AG08395 (cell line): ENCODE measurements at regions not wholly inside any gene's neighbourhood (a gene's known extent, or its start where the extent isn't known, plus 50 kb on each side); places are given as distances from the start of the nearest gene placed in this dataset.

ENCODE experiments used
- DNase-seq: peaks from one replicate; pipeline ENCODE4 v3.0.0; 2012; ENCODE audit warnings: mixed read lengths, low spot score

GRCh38 chr14:86722612-86723253 lies 1192.8 kb downstream of the FLRT2 start:
- no peak for DNase-seq

GRCh38 chr14:86714575-86714974 lies 1184.6 kb downstream of the FLRT2 start:
- no peak for DNase-seq

DNA sequence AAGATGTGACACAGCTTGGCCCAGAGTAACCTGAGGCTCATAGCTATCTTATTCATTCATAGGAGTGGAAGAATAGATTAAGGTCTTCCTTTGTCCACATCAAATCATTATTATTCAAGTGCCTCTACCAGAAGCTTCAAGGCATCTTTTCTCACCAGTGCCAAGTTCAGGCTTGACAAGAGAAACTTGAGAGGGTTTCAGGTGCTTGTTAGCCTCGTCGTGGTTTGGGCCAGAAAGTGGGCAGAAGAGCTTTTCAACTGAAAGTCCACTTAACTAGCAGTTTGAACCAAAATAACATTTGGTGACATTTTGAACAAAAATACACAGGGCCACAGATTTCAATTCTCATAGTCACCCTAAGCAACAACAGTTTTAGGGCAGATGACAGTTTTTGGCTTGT lies 1184.2 kb downstream of the FLRT2 start:
- no peak for DNase-seq

DNA sequence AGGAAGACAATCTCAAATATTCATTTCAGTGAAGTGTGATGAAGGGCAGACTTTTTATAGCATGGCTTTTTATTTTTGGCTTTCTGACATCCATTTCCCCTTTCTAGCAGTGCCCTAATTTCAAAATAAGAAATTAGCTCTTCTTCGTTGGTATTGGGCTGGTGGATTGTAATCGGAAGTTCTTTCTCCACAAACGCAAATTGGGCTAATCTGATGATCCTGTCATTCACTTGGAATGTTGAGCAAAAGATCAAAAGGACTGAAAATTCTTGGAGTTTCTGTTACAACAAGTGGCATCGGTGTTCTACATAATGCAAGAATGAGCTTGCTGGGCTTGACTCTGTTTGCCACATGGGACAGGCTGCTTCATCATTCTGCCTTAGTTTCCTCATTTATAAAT lies 1182.8 kb downstream of the FLRT2 start:
- no peak for DNase-seq

GRCh38 chr14:86712176-86712575 lies 1182.2 kb downstream of the FLRT2 start:
- DNase-seq = no peak

GRCh38 chr14:86708846-86709339 lies 1178.9 kb downstream of the FLRT2 start:
- DNase-seq = no peak

DNA sequence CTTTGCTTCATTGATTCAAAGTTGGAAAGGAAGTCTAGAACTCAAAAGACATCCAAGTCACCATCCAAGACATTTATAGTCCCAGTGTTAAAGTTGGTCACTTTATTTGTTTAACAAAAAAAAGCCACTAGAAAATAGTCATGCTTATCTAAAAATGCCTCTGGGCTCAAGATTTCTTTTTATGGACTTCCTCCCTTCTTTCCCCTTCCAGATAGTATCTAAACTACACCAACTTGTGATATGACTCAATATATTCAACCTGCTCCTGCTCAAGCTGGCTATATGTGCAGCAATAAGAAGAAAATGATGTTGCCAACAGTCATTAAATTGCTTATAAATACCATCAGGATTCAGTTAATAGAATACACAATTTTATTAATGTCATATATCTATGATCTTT lies 1177.1 kb downstream of the FLRT2 start:
- DNase-seq = no peak

GRCh38 chr14:86683561-86683960 lies 1153.6 kb downstream of the FLRT2 start:
- DNase-seq = no peak

DNA sequence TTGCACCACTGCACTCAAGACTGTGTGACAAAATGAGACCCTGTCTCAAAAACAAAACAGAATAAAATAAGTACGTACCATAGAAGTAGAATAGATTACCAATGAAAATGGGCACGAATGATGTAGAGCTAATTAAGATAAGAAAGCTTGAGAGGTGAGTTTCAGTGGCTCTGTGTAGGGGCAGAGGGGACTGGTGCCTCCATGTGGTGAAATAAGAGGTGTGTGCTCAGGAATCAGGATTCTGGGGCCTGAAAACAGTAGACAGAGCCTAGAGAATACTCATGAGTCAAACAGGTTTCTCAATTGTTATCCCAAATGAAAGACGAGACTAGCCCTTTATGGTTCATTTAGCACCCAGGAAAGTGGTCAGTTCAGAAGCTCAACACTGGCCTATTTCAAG lies 1145.1 kb downstream of the FLRT2 start:
- no peak for DNase-seq

DNA sequence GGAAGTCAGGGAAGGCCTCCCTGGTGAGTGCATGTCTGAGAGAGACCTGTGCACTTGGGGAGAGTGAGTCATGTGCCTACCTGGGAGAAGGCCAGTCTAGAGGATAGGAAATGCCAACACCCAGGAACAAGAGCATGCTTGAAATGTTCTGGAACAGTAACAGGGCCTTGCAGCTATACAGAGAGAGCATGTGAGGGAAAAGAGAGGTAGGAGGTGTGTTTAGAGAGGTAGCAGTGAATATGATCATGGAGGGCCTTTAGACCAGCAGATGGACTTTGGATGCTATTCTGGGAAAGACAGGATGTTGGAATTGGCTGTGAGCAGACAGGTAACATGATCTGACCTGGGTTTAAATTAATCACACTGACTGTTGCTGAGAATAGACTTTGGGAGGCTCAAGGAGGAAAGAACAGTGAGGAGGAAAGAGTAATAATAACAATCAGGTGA lies 1143.6 kb downstream of the FLRT2 start:
- DNase-seq = no peak

- DNase-seq = no peak
Measured at GRCh38 chr14:86672080-86672479, 1142.1 kb downstream of the FLRT2 start.

DNA sequence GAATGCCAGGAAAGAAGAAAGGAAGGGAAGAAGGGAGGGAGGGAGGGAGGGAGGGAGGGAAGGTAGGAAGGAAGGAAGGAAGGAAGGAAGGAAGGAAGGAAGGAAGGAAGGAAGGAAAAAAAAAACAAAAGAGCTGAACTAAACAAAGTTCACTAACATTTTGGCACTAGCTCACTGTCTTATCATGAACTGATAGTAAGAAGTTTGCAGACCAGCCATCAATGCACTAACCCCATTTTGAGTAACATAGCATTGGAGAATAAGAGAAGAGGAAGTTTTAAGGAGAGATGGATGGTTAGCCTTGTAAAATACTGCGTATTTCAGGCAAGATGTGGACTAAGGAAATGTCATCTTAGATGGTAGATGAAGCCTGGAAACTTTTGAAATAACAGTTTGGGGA lies 1136.0 kb downstream of the FLRT2 start:
- no peak for DNase-seq

- DNase-seq = no peak
Measured at GRCh38 chr14:86662334-86662733, 1132.4 kb downstream of the FLRT2 start.

DNA sequence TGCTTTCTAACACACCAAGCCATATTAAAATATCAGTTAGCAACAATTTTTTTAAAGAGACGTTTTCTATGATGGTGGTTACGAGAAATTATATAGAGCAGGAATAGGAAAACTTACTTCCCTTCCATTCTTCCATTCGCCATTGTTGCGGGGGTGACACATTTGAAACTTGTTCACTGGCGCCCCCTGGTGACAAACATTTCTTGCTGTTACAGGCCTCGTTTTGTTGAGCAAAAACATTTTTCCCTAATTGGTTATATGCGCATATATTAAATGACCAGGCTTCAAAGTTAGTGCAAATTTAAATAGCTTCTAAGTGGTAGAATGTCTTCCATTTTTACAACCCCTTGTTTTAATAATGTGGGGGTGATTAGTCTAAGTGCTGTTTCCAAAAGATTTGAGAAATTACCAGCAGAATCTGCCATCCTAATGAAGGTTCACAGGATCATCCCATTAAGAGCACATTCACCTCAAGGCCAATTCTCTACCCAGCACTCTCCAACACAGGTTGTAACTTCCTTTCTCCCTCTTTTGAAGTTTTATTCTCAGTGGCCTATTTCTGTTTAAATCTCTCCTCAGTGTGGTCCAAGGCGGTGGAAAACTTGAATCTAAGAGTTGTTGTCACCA lies 1124.7 kb downstream of the FLRT2 start:
- DNase-seq = no peak

DNA sequence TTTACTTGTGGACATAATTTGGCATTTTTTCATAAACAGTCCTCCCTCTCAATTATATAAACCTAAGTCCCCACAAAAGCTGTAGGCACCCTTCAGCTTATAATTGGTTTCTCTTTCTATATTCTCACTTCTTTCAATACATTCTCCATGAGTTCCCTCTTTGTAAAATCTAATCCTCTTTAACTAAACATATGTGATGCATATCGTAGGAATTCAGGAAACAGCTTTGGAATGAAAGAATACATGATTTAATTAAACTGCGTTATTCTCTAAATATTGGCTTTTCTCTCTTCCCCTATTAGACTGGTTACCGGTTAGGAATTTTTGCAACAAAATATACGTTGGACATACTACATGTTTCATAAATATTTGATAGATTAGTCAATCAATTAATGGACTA lies 1122.6 kb downstream of the FLRT2 start:
- no peak for DNase-seq

DNA sequence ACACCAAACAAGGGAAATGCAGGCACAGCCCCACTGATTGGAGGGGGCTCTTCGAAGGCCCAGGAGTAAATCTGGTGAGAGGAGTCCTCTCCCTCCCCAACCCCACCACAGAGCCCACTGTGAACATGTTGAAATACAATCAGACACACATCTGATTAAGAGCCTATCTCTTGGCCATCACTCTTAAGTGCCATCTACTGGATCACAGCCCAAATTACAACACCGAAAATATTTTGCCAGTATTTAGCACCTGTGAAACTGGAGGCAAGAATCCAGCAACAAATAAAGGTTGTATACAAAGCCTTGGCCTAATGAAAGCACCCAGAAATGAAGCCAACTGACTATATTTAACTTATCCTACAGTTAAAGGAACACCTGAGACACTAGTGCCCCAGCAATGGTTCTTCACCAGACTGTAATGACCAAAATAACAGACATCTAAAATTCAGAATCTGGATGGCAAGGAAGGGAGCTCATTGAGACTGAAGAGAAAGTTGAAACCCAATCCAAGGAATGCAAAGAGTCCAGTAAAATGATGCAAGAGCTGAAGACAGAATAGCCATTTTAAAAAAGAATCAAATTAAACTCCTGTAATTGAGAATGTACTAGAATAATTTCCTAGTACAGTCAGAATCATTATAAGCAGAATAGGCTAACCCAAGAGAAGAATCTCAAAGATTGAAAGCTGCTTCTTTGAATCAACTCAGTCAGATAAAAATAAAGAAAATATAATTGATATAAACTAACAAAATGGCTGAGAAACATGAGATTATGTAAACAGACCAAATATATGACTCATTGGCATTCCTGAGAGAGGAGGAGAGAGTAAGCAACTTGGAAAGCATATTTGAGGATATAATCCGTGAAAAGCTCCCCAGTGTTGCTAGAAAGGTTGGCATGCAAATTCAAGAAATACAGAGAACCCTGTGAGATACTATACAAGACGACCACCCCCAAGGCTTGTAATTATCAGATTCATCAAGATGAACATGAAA lies 1117.0 kb downstream of the FLRT2 start:
- peak; percentile 11 for DNase-seq

DNA sequence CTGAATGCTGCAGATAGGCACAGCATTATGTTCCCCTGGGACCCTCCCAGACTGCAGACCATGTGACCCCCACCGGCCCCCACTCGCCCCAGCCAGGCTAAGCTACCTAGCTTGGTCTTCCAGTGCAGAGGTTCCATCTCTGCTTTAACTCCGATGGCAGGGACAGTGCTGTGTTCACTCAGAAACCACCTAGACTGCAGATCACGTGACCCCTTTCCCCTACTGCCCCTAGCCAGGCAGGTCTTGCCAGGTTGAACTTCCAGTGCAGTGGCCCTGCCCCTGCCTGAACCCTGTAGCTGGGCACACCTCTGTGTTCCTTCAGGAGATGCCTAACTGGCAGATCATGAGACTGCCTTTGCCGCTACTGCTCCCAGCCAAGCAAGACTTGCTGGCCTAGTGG lies 1116.2 kb downstream of the FLRT2 start:
- no peak for DNase-seq

GRCh38 chr14:86641310-86641709 lies 1111.4 kb downstream of the FLRT2 start:
- DNase-seq = no peak

- no peak for DNase-seq
Measured at GRCh38 chr14:86640288-86640687, 1110.3 kb downstream of the FLRT2 start.

GRCh38 chr14:86639666-86640065 lies 1109.7 kb downstream of the FLRT2 start:
- DNase-seq = no peak

- no peak for DNase-seq
Measured at GRCh38 chr14:86639146-86639545, 1109.2 kb downstream of the FLRT2 start.

GRCh38 chr14:86627080-86627479 lies 1097.1 kb downstream of the FLRT2 start:
- DNase-seq = no peak

GRCh38 chr14:86626530-86626929 lies 1096.6 kb downstream of the FLRT2 start:
- DNase-seq = peak; percentile 41
